ENCODE measurements at regions not wholly inside any gene's neighbourhood (a gene's known extent, or its start where the extent isn't known, plus 50 kb on each side); places are given as distances from the start of the nearest gene placed in this dataset.
"Not testable (repeated sequence)": the region's sequence is repeated elsewhere in the genome, so short reads cannot be mapped to it uniquely, and the experiment has no call there.

GRCh38 chr3:177405191-177405672, 207.9 kb upstream of the TBL1XR1 start:
- Histone ChIP-seq H3K9me3 (no peaks in the 10 kb centered on the region), H3K36me3 (no peaks in the 10 kb centered on the region), H3K4me3 (no peak overlapping the region), H3K27ac (no peak overlapping the region), H3K27me3 (no peaks in the 10 kb centered on the region), H3K4me1 (ENCODE audit: insufficient read depth) (no peaks in the 10 kb centered on the region)
- DNase-seq, result no peak
- intact Hi-C loops (cut with DNase I), result no loop called here
- 89 to 90% (median 89%) methylated on average over 3 of the region's 3 CpGs for WGBS, 3 donors
- TF ChIP-seq POLR2A (IDR thresholded peaks at IDR 0.05) (no peak), EP300 (IDR thresholded peaks at IDR 0.05) (no peak), CTCF (IDR thresholded peaks at IDR 0.05) (no peak)

DNA sequence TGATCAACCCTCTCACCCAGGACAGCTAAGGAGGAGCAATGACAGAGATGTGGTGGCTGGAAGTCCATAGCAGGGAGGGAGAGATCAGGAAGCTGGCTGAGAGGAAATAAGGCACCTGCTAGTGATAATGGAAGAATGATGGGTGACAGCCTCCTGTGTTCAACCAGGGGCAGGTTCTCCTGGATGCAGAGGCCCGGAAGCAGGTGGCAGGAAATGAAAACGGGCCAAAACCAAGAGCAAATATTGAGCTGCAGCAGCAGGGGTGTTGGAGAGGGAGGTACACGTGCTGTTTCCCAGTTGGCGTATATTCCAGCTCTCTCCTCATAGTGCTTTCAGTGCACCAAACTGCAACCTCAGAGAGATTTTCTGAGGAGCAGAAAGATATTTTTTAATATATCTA, 213.4 kb upstream of the TBL1XR1 start:
- Histone ChIP-seq H3K36me3 (no peaks in the 10 kb centered on the region), H3K4me3 (no peak overlapping the region), H3K9me3 (no peaks in the 10 kb centered on the region), H3K27me3 (no peaks in the 10 kb centered on the region), H3K27ac (no peak overlapping the region), H3K4me1 (ENCODE audit: insufficient read depth) (no peaks in the 10 kb centered on the region)
- TF ChIP-seq POLR2A (IDR thresholded peaks at IDR 0.05) (no peak), EP300 (IDR thresholded peaks at IDR 0.05) (no peak)
- intact Hi-C loops (cut with DNase I), result no loop called here
- 46 to 47% (median 47%) methylated on average over 4 of the region's 4 CpGs for WGBS, 3 donors
- no peak for DNase-seq

DNA sequence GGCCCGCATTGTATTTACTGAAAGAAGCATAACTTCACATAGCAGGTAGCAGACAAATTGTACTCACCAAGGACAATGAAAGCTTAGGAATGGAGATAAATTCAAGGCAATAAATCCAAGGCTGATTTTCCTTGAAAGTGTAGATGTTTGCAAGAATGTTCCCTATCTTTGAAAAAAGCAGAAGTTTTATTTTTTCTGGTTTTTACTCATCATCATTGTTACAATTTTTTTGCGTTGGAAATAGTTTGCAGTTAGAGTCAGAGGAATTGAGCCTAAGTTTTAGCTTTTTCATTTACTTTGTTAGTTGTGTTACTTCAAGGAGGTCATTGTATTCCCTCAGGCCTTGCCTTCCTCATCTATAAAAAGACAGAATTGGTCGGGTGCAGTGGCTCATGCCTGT, 213.9 kb upstream of the TBL1XR1 start:
- H3K4me3 ChIP-seq, result no peak overlapping the region
- intact Hi-C loops (cut with DNase I), result no loop called here
- TF ChIP-seq EP300 (IDR thresholded peaks at IDR 0.05), result no peak
- no peak for TF ChIP-seq POLR2A (IDR thresholded peaks at IDR 0.05)
- TF ChIP-seq CTCF (IDR thresholded peaks at IDR 0.05), result no peak
- no peaks in the 10 kb centered on the region for H3K36me3 ChIP-seq
- no peaks in the 10 kb centered on the region for H3K9me3 ChIP-seq
- H3K4me1 ChIP-seq (ENCODE audit: insufficient read depth), result no peaks in the 10 kb centered on the region
- 40 to 47% (median 45%) methylated on average over 3 of the region's 3 CpGs for WGBS, 3 donors
- H3K27me3 ChIP-seq, result no peaks in the 10 kb centered on the region
- DNase-seq, result no peak
- no peak overlapping the region for H3K27ac ChIP-seq

DNA sequence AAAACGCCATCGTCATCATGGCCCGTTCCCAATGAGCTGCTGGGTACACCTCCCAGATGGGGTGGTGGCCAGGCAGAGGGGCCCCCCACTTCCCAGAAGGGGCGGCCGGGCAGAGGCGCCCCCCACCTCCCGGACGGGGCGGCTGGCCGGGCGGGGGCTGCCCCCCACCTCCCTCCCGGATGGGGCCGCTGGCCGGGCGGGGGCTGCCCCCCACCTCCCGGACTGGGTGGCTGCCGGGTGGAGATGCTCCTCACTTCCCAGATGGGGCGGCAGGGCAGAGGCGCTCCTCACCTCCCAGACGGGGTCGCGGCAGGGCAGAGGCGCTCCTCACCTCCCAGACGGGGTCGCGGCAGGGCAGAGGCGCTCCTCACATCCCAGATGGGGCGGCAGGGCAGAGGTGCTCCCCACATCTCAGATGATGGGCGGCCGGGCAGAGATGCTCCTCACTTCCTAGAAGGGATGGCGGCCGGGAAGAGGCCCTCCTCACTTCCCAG, 215.4 kb upstream of the TBL1XR1 start:
- H3K4me1 ChIP-seq (ENCODE audit: insufficient read depth); intact Hi-C loops (cut with DNase I); H3K9me3 ChIP-seq; H3K27ac ChIP-seq; H3K36me3 ChIP-seq; H3K4me3 ChIP-seq; DNase-seq; H3K27me3 ChIP-seq: not testable (repeated sequence)
- WGBS, 3 donors, result 95 to 97% (median 97%) methylated on average over 14 to 32 of the region's 32 CpGs

GRCh38 chr3:177414093-177414492, 216.8 kb upstream of the TBL1XR1 start:
- Histone ChIP-seq H3K27me3 (no peaks in the 10 kb centered on the region), H3K36me3 (no peaks in the 10 kb centered on the region), H3K4me1 (ENCODE audit: insufficient read depth) (no peaks in the 10 kb centered on the region), H3K4me3 (no peak overlapping the region), H3K9me3 (no peaks in the 10 kb centered on the region), H3K27ac (no peak overlapping the region)
- no peak for DNase-seq
- intact Hi-C loops (cut with DNase I), result no loop called here
- 92 to 96% (median 96%) methylated on average over 6 of the region's 6 CpGs for WGBS, 3 donors
- TF ChIP-seq POLR2A (IDR thresholded peaks at IDR 0.05) (no peak), EP300 (IDR thresholded peaks at IDR 0.05) (no peak), CTCF (IDR thresholded peaks at IDR 0.05) (no peak)

All from ovary (tissue), 7 donors.